HS-27A (cell line): ENCODE measurements at regions not wholly inside any gene's neighbourhood (a gene's known extent, or its start where the extent isn't known, plus 50 kb on each side); places are given as distances from the start of the nearest gene placed in this dataset.
A peak's percentile ranks its signal among the peaks of the same experiment; 100 is the strongest.
"Not testable (repeated sequence)": the region's sequence is repeated elsewhere in the genome, so short reads cannot be mapped to it uniquely, and the experiment has no call there.

Experiments used
- DNase-seq: peaks from one replicate; pipeline ENCODE4 v3.0.0-alpha.2; 2012; ENCODE audit warnings: low read depth, missing footprints

- no peak for DNase-seq
These were observed 78.0 kb upstream of the LHFPL2 start for GRCh38 chr5:78726571-78726970.

- no peak for DNase-seq
These were observed 77.4 kb upstream of the LHFPL2 start for GRCh38 chr5:78726003-78726402.

GRCh38 chr5:78724061-78724460, 75.5 kb upstream of the LHFPL2 start:
- DNase-seq = no peak

GRCh38 chr5:78720997-78721396, 72.4 kb upstream of the LHFPL2 start:
- DNase-seq = no peak

GRCh38 chr5:78720227-78720985, 71.8 kb upstream of the LHFPL2 start:
- no peak for DNase-seq

- no peak for DNase-seq
These were observed 71.1 kb upstream of the LHFPL2 start for GRCh38 chr5:78719504-78720219.

GRCh38 chr5:78718824-78719223, 70.3 kb upstream of the LHFPL2 start:
- no peak for DNase-seq

- DNase-seq = no peak
These were observed 69.4 kb upstream of the LHFPL2 start for GRCh38 chr5:78717674-78718584.

- DNase-seq = no peak
These were observed 67.6 kb upstream of the LHFPL2 start for GRCh38 chr5:78716206-78716605.

- DNase-seq = not testable (repeated sequence)
These were observed 66.8 kb upstream of the LHFPL2 start for GRCh38 chr5:78715351-78715750.

GRCh38 chr5:78711670-78712069, 63.1 kb upstream of the LHFPL2 start:
- not testable (repeated sequence) for DNase-seq

- not testable (repeated sequence) for DNase-seq
These were observed 61.3 kb upstream of the LHFPL2 start for GRCh38 chr5:78709729-78710430.

- no peak for DNase-seq
These were observed 58.3 kb upstream of the LHFPL2 start for GRCh38 chr5:78706825-78707224.

- no peak for DNase-seq
These were observed 57.8 kb upstream of the LHFPL2 start for GRCh38 chr5:78706381-78706780.

- no peak for DNase-seq
These were observed 57.3 kb upstream of the LHFPL2 start for GRCh38 chr5:78705826-78706225.

- no peak for DNase-seq
These were observed 53.3 kb upstream of the LHFPL2 start for GRCh38 chr5:78701795-78702410.

GRCh38 chr5:78699552-78700153, 51.1 kb upstream of the LHFPL2 start:
- DNase-seq = peak; percentile 66

GRCh38 chr5:78698191-78698791, 49.7 kb upstream of the LHFPL2 start:
- no peak for DNase-seq
